A549 (cell line): ENCODE measurements at regions not wholly inside any gene's neighbourhood (a gene's known extent, or its start where the extent isn't known, plus 50 kb on each side); places are given as distances from the start of the nearest gene placed in this dataset.

Experiments
- ATAC-seq, 2 experiments: fragments of 200-7000 bp in 1 of 2; fragments of >200 bp in 1 of 2; cut with Nextera tagmentation in 1 of 2; cut with Tn5 transposase in 1 of 2; 3 replicates each; pipeline versions ENCODE4 v1.8.0 to v1.9.1; 2018 to 2020; ENCODE audit warnings: mild to moderate bottlenecking in 1 of 2, moderate library complexity in 1 of 2
- CTCF ChIA-PET: fragments of 300-600 bp; sonication (Branson Sonifier 250); formaldehyde crosslinking; extraction: SDS; loops from one replicate; lab custom pipeline; 2021; ENCODE audit warnings: antibody characterized with exemption, inconsistent platforms; lab: Yijun Ruan, JAX
- POLR2A ChIA-PET: fragments of 350-600 bp; formaldehyde crosslinking; extraction: SDS; loops from one replicate; lab custom pipeline; 2021; ENCODE audit warnings: antibody characterized with exemption, inconsistent platforms; lab: Yijun Ruan, JAX
- DNase-seq, 2 experiments: peaks; one replicate each; pipeline versions ENCODE4 v3.0.0 to v3.0.0-alpha.2; 2011 to 2016; ENCODE audit warnings: low read depth in 1 of 2, low spot score in 1 of 2
- FAIRE-seq: peaks from 2 replicates; lab custom pipeline; 2011; peaks lifted over from hg19 to GRCh38; lab: Jason Lieb, UNC
- H3K27ac ChIP-seq, 2 experiments: fragments of >200 bp; sonication (Bioruptor Twin); formaldehyde crosslinking; 3 replicates each; pipeline ENCODE4 v1.5.1; 2016 to 2017
- H3K4me1 ChIP-seq: fragments of >200 bp; sonication (Bioruptor Twin); formaldehyde crosslinking; 3 replicates; pipeline ENCODE4 v1.6.1; 2016
- H3K4me2 ChIP-seq: fragments of >200 bp; sonication (Bioruptor Twin); formaldehyde crosslinking; 3 replicates; pipeline ENCODE4 v1.6.1; 2016
- H3K4me3 ChIP-seq: fragments of >200 bp; sonication (Bioruptor Twin); formaldehyde crosslinking; 3 replicates; pipeline ENCODE4 v1.5.1; 2016
- H3K9me3 ChIP-seq: fragments of >200 bp; sonication (Bioruptor Twin); formaldehyde crosslinking; 3 replicates; pipeline ENCODE4 v1.6.1; 2016
- CBX8 ChIP-seq: fragments of 200-600 bp; sonication (generic); IDR thresholded peaks from 2 replicates; pipeline ENCODE4 v1.6.1; 2016
- ESRRA ChIP-seq: fragments of 150-350 bp; IDR thresholded peaks from 2 replicates; pipeline ENCODE4 v1.6.1; 2014; ENCODE audit warnings: mild to moderate bottlenecking, low read length, borderline replicate concordance
- FOSB ChIP-seq: fragments of 250-450 bp; sonication (Bioruptor Pico); IDR thresholded peaks from 2 replicates; pipeline ENCODE4 v1.5.0; 2020; ENCODE audit warnings: mild to moderate bottlenecking, moderate library complexity
- FOSL2 ChIP-seq, 2 experiments: fragments of 450-650 bp in 1 of 2; fragments of >200 bp in 1 of 2; sonication (Bioruptor Twin) in 1 of 2; formaldehyde crosslinking; IDR thresholded peaks; 2 replicates each; pipeline versions ENCODE4 v1.5.0 to v1.6.1; 2016 to 2020; ENCODE audit warnings: mild to moderate bottlenecking in 1 of 2, moderate library complexity in 1 of 2
- FOXS1 ChIP-seq: fragments of 250-450 bp; sonication (Bioruptor Pico); IDR thresholded peaks from 2 replicates; pipeline ENCODE4 v1.5.0; 2020; ENCODE audit warnings: mild to moderate bottlenecking, moderate library complexity
- GATA3 ChIP-seq: IDR thresholded peaks from 2 replicates; pipeline ENCODE4 v1.6.1; 2012; ENCODE audit warnings: borderline replicate concordance
- HOXA7 ChIP-seq: fragments of 250-450 bp; sonication (Bioruptor Pico); IDR thresholded peaks from 2 replicates; pipeline ENCODE4 v1.5.0; 2020; ENCODE audit warnings: mild to moderate bottlenecking, moderate library complexity
- KDM5A ChIP-seq: fragments of 200-600 bp; sonication (generic); IDR thresholded peaks from 2 replicates; pipeline ENCODE4 v1.6.1; 2016; ENCODE audit warnings: antibody characterized with exemption, mild to moderate bottlenecking
- MAFK ChIP-seq: fragments of 450-650 bp; IDR thresholded peaks from 2 replicates; pipeline ENCODE4 v1.6.1; 2014; ENCODE audit not compliant: partially characterized antibody
- MAZ ChIP-seq: fragments of 150-350 bp; IDR thresholded peaks from 2 replicates; pipeline ENCODE4 v1.6.1; 2014; ENCODE audit warnings: antibody characterized with exemption, low read depth, low read length, borderline replicate concordance
- NPAS2 ChIP-seq: fragments of 250-450 bp; sonication (Bioruptor Pico); IDR thresholded peaks from 2 replicates; pipeline ENCODE4 v1.8.0; 2022; ENCODE audit warnings: mild to moderate bottlenecking, moderate library complexity, borderline replicate concordance
- PHF8 ChIP-seq: fragments of 200-600 bp; sonication (generic); IDR thresholded peaks from 2 replicates; pipeline ENCODE4 v1.6.1; 2016; ENCODE audit warnings: low read depth, mild to moderate bottlenecking, antibody characterized with exemption, moderate library complexity, borderline replicate concordance
- RAD21 ChIP-seq, 2 experiments: fragments of >200 bp in 1 of 2; sonication (Bioruptor Twin) in 1 of 2; formaldehyde crosslinking in 1 of 2; IDR thresholded peaks in 1 of 2; conservative IDR thresholded peaks in 1 of 2; 2 replicates in 1 of 2; 3 replicates in 1 of 2; pipeline ENCODE4 v1.6.1; 2012 to 2018; ENCODE audit warnings: inconsistent platforms in 1 of 2
- RCOR1 ChIP-seq: fragments of 150-350 bp; IDR thresholded peaks from 2 replicates; pipeline ENCODE4 v1.6.1; 2014; ENCODE audit warnings: antibody characterized with exemption, low read length, low read depth
- RFX5 ChIP-seq: fragments of 450-650 bp; IDR thresholded peaks from 2 replicates; pipeline ENCODE4 v1.7.1; 2014; ENCODE audit warnings: antibody characterized with exemption, mild to moderate bottlenecking, moderate library complexity
- TP53 ChIP-seq: fragments of 250-450 bp; sonication (Bioruptor Pico); IDR thresholded peaks from 2 replicates; pipeline ENCODE4 v1.5.0; 2021; ENCODE audit warnings: mild to moderate bottlenecking, moderate library complexity
- ZNF302 ChIP-seq: fragments of 250-450 bp; sonication (Bioruptor Pico); IDR thresholded peaks from 2 replicates; pipeline ENCODE4 v1.9.0; 2021; ENCODE audit warnings: inconsistent platforms, mild to moderate bottlenecking, moderate library complexity
- ZSCAN20 ChIP-seq: fragments of 250-450 bp; sonication (Bioruptor Pico); IDR thresholded peaks from 2 replicates; pipeline ENCODE4 v1.8.0; 2022; ENCODE audit warnings: mild to moderate bottlenecking, moderate library complexity
- WGBS: methylation state at CpG from one replicate; pipeline ENCODE4 v1.1.6; 2017; ENCODE audit errors: missing lambda C conversion rate; 5-methylcytosine and 5-hydroxymethylcytosine counted together
- TF ChIP-seq, protein P1 (sequence below): IDR thresholded peaks from 2 replicates; pipeline ENCODE4 v1.6.1; 2012; ENCODE audit warnings: low read depth, borderline replicate concordance
- TF ChIP-seq, protein P2 (sequence below): fragments of 150-350 bp; IDR thresholded peaks from 2 replicates; pipeline ENCODE4 v1.6.1; 2014; ENCODE audit warnings: low read depth, mild to moderate bottlenecking, low read length

DNA sequence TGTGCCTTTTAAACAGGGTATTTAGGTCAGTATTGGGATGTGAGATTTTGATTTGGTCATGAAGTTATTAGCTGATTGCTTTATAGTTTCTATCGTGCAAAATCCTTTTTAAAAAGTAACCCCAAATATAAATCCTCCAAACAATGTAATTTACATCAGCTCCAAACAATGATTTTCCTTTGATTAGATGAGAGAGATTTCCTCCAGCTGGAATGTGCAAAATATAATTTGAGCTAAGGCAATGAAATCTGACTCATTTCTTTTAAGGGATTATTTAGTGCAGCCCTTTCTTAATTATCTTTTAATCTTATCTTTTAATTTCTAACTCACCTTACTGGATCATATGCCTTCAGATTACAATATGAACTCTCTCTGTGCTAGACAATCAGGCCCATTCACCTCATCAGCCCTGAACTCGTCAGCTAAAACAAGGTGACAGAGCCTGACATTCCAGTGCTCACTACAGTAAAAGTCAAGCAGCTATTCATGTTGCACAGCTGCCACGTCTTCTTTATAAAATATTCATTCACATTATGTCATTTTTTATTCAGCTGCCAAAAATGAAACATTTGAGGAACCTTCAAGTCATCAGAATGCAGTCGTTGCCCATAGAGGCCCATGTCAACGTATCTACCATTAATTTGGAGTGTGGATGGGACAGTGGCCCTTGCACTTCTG, 440.1 kb downstream of the CBLN4 start:
- TF ChIP-seq ZSCAN20 (CRISPR knock-in tag) = no peak
- no peak for TF ChIP-seq CBX8
- no peak for TF ChIP-seq RAD21 (conservative IDR thresholded peaks at IDR 0.05 in 1 of 2, IDR thresholded peaks at IDR 0.05 in 1 of 2)
- no peak for TF ChIP-seq FOSL2 (IDR thresholded peaks at IDR 0.05)
- no peak for TF ChIP-seq FOSL2 (CRISPR knock-in tag; IDR thresholded peaks at IDR 0.05)
- no peak for TF ChIP-seq ZNF302
- TF ChIP-seq TP53 (CRISPR knock-in tag) = no peak
- TF ChIP-seq FOXS1 = no peak
- TF ChIP-seq MAZ = no peak
- no peak for FAIRE-seq
- H3K9me3 ChIP-seq = no peaks in the 10 kb centered on the region
- no peak for ATAC-seq
- no peak for DNase-seq
- no peak overlapping the region for H3K27ac ChIP-seq
- ChIA-PET CTCF (no interaction called here), POLR2A (no interaction called here)
- H3K4me2 ChIP-seq = no peak overlapping the region
- under 1% methylated on average over 5 of the region's 5 CpGs for WGBS
- H3K4me3 ChIP-seq = no peak overlapping the region
- no peaks in the 10 kb centered on the region for H3K4me1 ChIP-seq

DNA sequence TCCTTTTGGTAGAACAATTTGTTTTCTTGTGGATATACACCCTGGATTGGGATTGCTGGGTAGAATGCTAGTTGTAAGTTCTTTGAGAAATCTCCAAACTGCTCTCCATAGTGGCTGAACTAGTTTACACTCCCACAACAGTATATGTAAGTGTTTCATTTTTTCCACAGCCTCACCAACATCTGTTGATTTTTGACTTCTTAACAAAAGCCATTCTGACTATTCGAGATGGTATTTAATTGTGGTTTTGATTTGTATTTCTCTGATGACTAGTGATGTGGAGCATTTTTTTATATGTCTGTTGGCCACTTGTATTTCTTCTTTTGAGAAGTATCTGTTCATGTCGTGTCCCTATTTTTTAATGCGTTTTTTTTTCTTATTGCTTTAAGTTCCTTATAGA, 444.1 kb downstream of the CBLN4 start:
- no peak overlapping the region for H3K4me3 ChIP-seq
- CTCF ChIA-PET = no interaction called here

DNA sequence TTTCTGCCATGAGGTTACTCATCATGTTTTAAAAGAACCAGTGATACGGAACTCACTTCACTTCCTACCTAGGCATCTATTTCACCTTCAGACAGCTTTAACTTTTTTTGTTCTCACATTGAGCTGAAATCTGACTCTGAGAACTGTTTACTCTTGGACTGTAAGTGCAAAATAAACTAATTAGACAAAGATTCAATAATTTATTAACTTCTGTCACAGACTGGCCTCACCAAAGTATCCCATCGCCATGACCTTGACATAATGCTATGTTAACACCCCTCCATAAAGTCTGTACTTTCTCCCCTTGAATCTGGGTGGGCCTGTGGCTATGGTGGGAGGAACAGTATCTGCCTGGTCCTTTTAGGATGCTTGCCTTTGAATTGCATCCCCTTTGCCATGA, 448.1 kb downstream of the CBLN4 start:
- POLR2A ChIA-PET = no interaction called here
- DNase-seq (no peak), ATAC-seq (no peak), FAIRE-seq (no peak)
- Histone ChIP-seq H3K4me2 (no peak overlapping the region), H3K27ac (no peak overlapping the region), H3K4me1 (no peaks in the 10 kb centered on the region), H3K4me3 (no peak overlapping the region), H3K9me3 (no peaks in the 10 kb centered on the region)
- WGBS = 8% methylated on average over 2 of the region's 2 CpGs
- TF ChIP-seq, protein P1, sequence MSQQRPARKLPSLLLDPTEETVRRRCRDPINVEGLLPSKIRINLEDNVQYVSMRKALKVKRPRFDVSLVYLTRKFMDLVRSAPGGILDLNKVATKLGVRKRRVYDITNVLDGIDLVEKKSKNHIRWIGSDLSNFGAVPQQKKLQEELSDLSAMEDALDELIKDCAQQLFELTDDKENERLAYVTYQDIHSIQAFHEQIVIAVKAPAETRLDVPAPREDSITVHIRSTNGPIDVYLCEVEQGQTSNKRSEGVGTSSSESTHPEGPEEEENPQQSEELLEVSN = no peak
- TF ChIP-seq RFX5 (no peak), FOSB (CRISPR knock-in tag) (no peak), NPAS2 (CRISPR knock-in tag) (no peak), ESRRA (no peak), KDM5A (no peak), FOSL2 (IDR thresholded peaks at IDR 0.05) (no peak), FOSL2 (CRISPR knock-in tag; IDR thresholded peaks at IDR 0.05) (no peak), RCOR1 (no peak), PHF8 (no peak)
- CTCF ChIA-PET = no interaction called here

More for the DNA sequence above, 444.1 kb downstream of the CBLN4 start:
- TF ChIP-seq MAFK (no peak), HOXA7 (CRISPR knock-in tag) (no peak), NPAS2 (CRISPR knock-in tag) (no peak)
- DNase-seq (no peak), FAIRE-seq (no peak), ATAC-seq (no peak)
- H3K4me1 ChIP-seq = no peaks in the 10 kb centered on the region
- POLR2A ChIA-PET = no interaction called here
- no peaks in the 10 kb centered on the region for H3K9me3 ChIP-seq
- H3K4me2 ChIP-seq = no peak overlapping the region
- no peak overlapping the region for H3K27ac ChIP-seq
- WGBS = 22% methylated on average over 3 of the region's 3 CpGs

DNA sequence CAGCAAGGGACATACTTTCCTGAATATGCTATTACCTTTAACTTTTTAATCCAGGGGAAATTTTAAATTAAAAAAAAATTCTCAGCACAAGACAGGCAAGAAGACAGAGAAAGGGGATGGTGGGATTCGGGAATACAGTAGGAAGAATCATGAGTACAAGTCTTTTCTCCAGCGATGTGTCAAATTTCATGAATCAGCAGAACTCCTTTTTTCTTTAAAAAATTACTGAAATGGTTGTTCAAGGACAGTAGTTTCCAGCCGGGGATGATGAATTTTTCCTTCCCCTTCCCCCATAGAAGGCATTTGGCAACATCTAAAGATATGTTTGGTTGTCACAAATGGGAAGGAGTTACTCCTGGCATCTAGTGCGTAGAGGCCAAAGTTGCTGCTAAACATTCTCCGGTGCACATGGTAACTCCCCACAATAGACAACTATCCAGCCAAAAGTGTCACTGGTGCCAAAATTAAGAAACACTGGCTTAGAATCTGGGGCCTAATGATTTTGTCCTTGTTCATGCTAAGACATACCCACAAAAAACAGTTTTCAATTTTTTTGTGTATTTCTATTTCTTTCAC, 450.2 kb downstream of the CBLN4 start:
- CTCF ChIA-PET = no interaction called here
- Histone ChIP-seq H3K9me3 (no peaks in the 10 kb centered on the region), H3K4me1 (no peaks in the 10 kb centered on the region), H3K27ac (no peak overlapping the region), H3K4me3 (no peak overlapping the region), H3K4me2 (no peak overlapping the region)
- ATAC-seq (no peak), DNase-seq (no peak), FAIRE-seq (no peak)
- TF ChIP-seq MAFK (peak; percentile 12), GATA3 (no peak), NPAS2 (CRISPR knock-in tag) (no peak)
- TF ChIP-seq, protein P2, sequence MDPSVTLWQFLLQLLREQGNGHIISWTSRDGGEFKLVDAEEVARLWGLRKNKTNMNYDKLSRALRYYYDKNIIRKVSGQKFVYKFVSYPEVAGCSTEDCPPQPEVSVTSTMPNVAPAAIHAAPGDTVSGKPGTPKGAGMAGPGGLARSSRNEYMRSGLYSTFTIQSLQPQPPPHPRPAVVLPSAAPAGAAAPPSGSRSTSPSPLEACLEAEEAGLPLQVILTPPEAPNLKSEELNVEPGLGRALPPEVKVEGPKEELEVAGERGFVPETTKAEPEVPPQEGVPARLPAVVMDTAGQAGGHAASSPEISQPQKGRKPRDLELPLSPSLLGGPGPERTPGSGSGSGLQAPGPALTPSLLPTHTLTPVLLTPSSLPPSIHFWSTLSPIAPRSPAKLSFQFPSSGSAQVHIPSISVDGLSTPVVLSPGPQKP = no peak
- TF ChIP-seq, protein P1 = no peak
- 35% methylated on average over 5 of the region's 5 CpGs for WGBS
- POLR2A ChIA-PET = no interaction called here
